ENCODE measurements at regions not wholly inside any gene's neighbourhood (a gene's known extent, or its start where the extent isn't known, plus 50 kb on each side); places are given as distances from the start of the nearest gene placed in this dataset.

DNA sequence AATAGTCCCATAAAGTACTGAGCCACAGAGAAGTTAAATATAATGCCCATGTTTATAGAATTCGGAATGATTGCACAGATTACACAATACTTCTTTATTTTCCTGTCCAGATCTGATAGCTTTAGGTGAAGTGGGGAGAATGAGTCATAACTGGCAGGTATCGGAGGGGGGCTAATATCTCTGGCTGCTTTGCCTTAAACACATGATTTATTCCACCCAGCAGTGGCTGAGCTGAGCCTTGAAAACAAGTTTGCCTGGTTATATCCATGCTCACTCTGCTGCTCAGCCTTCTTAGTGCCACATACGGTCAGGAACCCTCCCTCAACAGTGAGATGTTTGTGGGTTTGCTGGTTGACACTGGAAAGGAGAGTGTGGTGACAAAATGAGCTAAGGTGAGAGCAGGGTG, 119.7 kb upstream of the ZNF648 start:
- intact Hi-C loops (cut with micrococcal nuclease; ENCODE audit: unreplicated experiment) = no loop called here
- POLR2A ChIA-PET = no interaction called here
- peaks cover 12% of the 10 kb centered on the region for H3K4me1 ChIP-seq (ENCODE audit: insufficient read depth, low read length)

More for the DNA sequence above, 119.7 kb upstream of the ZNF648 start:
- H3K27me3 ChIP-seq (ENCODE audit: control insufficient read depth in 1 of 2, insufficient read depth in 2 of 2, low read length in 2 of 2) = no peaks in the 10 kb centered on the region
- FAIRE-seq (no peak), ATAC-seq (no peak), DNase-seq (ENCODE audit: low spot score) (no peak)
- no peaks in the 10 kb centered on the region for H4K20me1 ChIP-seq (ENCODE audit: insufficient read depth, low read length)
- no peak overlapping the region for H3K27ac ChIP-seq (ENCODE audit: extremely low read length, insufficient read depth, low read length)
- CTCF ChIA-PET (ENCODE audit: low intra/inter-chr PET ratio, low total read pairs) = no interaction called here
- no peaks in the 10 kb centered on the region for H3K36me3 ChIP-seq (replicated peaks in 1 of 2; ENCODE audit: control insufficient read depth in 1 of 2, insufficient read depth in 2 of 2, low read length in 2 of 2)
- no peak overlapping the region for H3K4me3 ChIP-seq (replicated peaks in 1 of 3; ENCODE audit: insufficient read depth in 1 of 3, low read depth in 2 of 3, low read length in 3 of 3)
- H3K9ac ChIP-seq (ENCODE audit: insufficient read depth, low read depth, low read length) = 0 out of 2 replicates have a peak overlapping the region, but pooled peaks have one; percentile 15
- no peak overlapping the region for H2AFZ ChIP-seq (ENCODE audit: low read length)
- H3K79me2 ChIP-seq (ENCODE audit: insufficient read depth, low read length) = no peaks in the 10 kb centered on the region
- BruUV-seq (replicated peaks) = no TSS peak
- no peak overlapping the region for H3K4me2 ChIP-seq (ENCODE audit: low read depth, low read length)
- 41% methylated on average over 3 of the region's 3 CpGs for WGBS (ENCODE audit: low lambda C conversion rate)
- no peaks in the 10 kb centered on the region for H3K9me3 ChIP-seq (ENCODE audit: low read length)
- in situ Hi-C loops (cut with HindIII; ENCODE audit: extremely low pct_ligation_motif_present, low pct_unique_long_range_greater_than_20kb) = no loop called here
- peak; percentile 49; the same call in 1 of the 2 replicates for TF ChIP-seq CEBPB (IDR thresholded peaks at IDR 0.05; ENCODE audit: borderline replicate concordance, low read depth, low read length)
- TF ChIP-seq, protein P1, sequence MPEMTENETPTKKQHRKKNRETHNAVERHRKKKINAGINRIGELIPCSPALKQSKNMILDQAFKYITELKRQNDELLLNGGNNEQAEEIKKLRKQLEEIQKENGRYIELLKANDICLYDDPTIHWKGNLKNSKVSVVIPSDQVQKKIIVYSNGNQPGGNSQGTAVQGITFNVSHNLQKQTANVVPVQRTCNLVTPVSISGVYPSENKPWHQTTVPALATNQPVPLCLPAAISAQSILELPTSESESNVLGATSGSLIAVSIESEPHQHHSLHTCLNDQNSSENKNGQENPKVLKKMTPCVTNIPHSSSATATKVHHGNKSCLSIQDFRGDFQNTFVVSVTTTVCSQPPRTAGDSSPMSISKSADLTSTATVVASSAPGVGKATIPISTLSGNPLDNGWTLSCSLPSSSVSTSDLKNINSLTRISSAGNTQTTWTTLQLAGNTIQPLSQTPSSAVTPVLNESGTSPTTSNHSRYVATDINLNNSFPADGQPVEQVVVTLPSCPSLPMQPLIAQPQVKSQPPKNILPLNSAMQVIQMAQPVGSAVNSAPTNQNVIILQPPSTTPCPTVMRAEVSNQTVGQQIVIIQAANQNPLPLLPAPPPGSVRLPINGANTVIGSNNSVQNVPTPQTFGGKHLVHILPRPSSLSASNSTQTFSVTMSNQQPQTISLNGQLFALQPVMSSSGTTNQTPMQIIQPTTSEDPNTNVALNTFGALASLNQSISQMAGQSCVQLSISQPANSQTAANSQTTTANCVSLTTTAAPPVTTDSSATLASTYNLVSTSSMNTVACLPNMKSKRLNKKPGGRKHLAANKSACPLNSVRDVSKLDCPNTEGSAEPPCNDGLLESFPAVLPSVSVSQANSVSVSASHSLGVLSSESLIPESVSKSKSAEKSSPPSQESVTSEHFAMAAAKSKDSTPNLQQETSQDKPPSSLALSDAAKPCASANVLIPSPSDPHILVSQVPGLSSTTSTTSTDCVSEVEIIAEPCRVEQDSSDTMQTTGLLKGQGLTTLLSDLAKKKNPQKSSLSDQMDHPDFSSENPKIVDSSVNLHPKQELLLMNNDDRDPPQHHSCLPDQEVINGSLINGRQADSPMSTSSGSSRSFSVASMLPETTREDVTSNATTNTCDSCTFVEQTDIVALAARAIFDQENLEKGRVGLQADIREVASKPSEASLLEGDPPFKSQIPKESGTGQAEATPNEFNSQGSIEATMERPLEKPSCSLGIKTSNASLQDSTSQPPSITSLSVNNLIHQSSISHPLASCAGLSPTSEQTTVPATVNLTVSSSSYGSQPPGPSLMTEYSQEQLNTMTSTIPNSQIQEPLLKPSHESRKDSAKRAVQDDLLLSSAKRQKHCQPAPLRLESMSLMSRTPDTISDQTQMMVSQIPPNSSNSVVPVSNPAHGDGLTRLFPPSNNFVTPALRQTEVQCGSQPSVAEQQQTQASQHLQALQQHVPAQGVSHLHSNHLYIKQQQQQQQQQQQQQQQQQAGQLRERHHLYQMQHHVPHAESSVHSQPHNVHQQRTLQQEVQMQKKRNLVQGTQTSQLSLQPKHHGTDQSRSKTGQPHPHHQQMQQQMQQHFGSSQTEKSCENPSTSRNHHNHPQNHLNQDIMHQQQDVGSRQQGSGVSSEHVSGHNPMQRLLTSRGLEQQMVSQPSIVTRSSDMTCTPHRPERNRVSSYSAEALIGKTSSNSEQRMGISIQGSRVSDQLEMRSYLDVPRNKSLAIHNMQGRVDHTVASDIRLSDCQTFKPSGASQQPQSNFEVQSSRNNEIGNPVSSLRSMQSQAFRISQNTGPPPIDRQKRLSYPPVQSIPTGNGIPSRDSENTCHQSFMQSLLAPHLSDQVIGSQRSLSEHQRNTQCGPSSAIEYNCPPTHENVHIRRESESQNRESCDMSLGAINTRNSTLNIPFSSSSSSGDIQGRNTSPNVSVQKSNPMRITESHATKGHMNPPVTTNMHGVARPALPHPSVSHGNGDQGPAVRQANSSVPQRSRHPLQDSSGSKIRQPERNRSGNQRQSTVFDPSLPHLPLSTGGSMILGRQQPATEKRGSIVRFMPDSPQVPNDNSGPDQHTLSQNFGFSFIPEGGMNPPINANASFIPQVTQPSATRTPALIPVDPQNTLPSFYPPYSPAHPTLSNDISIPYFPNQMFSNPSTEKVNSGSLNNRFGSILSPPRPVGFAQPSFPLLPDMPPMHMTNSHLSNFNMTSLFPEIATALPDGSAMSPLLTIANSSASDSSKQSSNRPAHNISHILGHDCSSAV (CRISPR knock-in tag; IDR thresholded peaks at IDR 0.05; ENCODE audit: borderline replicate concordance) = no peak
- peak; percentile 53; the same call in 1 of the 2 replicates for TF ChIP-seq FOSL2 (CRISPR knock-in tag; IDR thresholded peaks at IDR 0.05)
- no peak for TF ChIP-seq ZNF720 (CRISPR knock-in tag; IDR thresholded peaks at IDR 0.05)
- no peak for TF ChIP-seq ELF3 (CRISPR knock-in tag; IDR thresholded peaks at IDR 0.05)
- TF ChIP-seq, protein P2, sequence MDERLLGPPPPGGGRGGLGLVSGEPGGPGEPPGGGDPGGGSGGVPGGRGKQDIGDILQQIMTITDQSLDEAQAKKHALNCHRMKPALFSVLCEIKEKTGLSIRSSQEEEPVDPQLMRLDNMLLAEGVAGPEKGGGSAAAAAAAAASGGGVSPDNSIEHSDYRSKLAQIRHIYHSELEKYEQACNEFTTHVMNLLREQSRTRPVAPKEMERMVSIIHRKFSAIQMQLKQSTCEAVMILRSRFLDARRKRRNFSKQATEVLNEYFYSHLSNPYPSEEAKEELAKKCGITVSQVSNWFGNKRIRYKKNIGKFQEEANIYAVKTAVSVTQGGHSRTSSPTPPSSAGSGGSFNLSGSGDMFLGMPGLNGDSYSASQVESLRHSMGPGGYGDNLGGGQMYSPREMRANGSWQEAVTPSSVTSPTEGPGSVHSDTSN (CRISPR knock-in tag; IDR thresholded peaks at IDR 0.05) = no peak
- TF ChIP-seq MEIS1 (CRISPR knock-in tag; IDR thresholded peaks at IDR 0.05; ENCODE audit: borderline replicate concordance) = no peak
- TF ChIP-seq, protein P3, sequence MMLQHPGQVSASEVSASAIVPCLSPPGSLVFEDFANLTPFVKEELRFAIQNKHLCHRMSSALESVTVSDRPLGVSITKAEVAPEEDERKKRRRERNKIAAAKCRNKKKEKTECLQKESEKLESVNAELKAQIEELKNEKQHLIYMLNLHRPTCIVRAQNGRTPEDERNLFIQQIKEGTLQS (CRISPR knock-in tag; IDR thresholded peaks at IDR 0.05) = no peak
- TF ChIP-seq SALL1 (CRISPR knock-in tag; IDR thresholded peaks at IDR 0.05) = no peak
- TF ChIP-seq TFDP1 (CRISPR knock-in tag; IDR thresholded peaks at IDR 0.05; ENCODE audit: borderline replicate concordance) = no peak
